CD14-positive monocyte (primary cell): ENCODE measurements at regions not wholly inside any gene's neighbourhood (a gene's known extent, or its start where the extent isn't known, plus 50 kb on each side); places are given as distances from the start of the nearest gene placed in this dataset.

ENCODE experiments used
- DNase-seq, 3 donors: peaks; one replicate each; pipeline ENCODE4 v3.0.0-alpha.2; 2011 to 2022
- H2AFZ ChIP-seq: 2 replicates; pipeline ENCODE4 v1.6.0; 2012; ENCODE audit warnings: mild to moderate bottlenecking, low read depth, low read length, inconsistent platforms; ENCODE audit not compliant: insufficient read depth, poor library complexity, severe bottlenecking
- H3K27ac ChIP-seq, 2 donors: 1 replicate in 1 of 2; 2 replicates in 1 of 2; pipeline ENCODE4 v1.5.1; 2012 to 2013; ENCODE audit warnings: low read length in 2 of 2, control low read depth in 1 of 2, inconsistent platforms in 1 of 2, low read depth in 1 of 2, mild to moderate bottlenecking in 1 of 2
- H3K27me3 ChIP-seq, 2 donors: one replicate each; pipeline versions ENCODE4 v1.6.0 to v1.6.1; 2011 to 2013; ENCODE audit warnings: low read length in 2 of 2; ENCODE audit not compliant: control insufficient read depth in 2 of 2, insufficient read depth in 2 of 2
- H3K36me3 ChIP-seq, 2 donors: replicated peaks in 1 of 2; 1 replicate in 1 of 2; 2 replicates in 1 of 2; pipeline versions ENCODE4 v1.5.1 to v1.6.1; 2012 to 2013; ENCODE audit warnings: low read length in 2 of 2, control low read depth in 1 of 2, inconsistent platforms in 1 of 2, mild to moderate bottlenecking in 1 of 2; ENCODE audit not compliant: insufficient read depth in 2 of 2, control insufficient read depth in 1 of 2
- H3K4me1 ChIP-seq, 2 donors: 1 replicate in 1 of 2; 2 replicates in 1 of 2; pipeline versions ENCODE4 v1.5.1 to v1.6.1; 2012 to 2013; ENCODE audit warnings: low read length in 2 of 2, control low read depth in 1 of 2, inconsistent platforms in 1 of 2, mild to moderate bottlenecking in 1 of 2, moderate library complexity in 1 of 2; ENCODE audit not compliant: insufficient read depth in 2 of 2, control insufficient read depth in 1 of 2
- H3K4me2 ChIP-seq: replicated peaks from 2 replicates; pipeline ENCODE3; 2012; ENCODE audit warnings: low read length, moderate library complexity, mild to moderate bottlenecking; ENCODE audit not compliant: poor library complexity, severe bottlenecking; ENCODE audit errors: extremely low read depth
- H3K4me3 ChIP-seq, 3 experiments: fragments of 200-600 bp in 1 of 3; sonication (generic) in 1 of 3; replicated peaks in 1 of 3; 1 replicate in 2 of 3; 2 replicates in 1 of 3; pipeline ENCODE4 v1.5.1; 2011 to 2013; ENCODE audit warnings: low read length in 3 of 3, mild to moderate bottlenecking in 3 of 3, control low read depth in 2 of 3, low read depth in 2 of 3, inconsistent platforms in 1 of 3, moderate library complexity in 1 of 3
- H3K79me2 ChIP-seq: 2 replicates; pipeline ENCODE4 v1.6.0; 2012; ENCODE audit warnings: mild to moderate bottlenecking, control low read depth, inconsistent platforms, low read length, moderate library complexity; ENCODE audit not compliant: insufficient read depth
- H3K9ac ChIP-seq: 2 replicates; pipeline ENCODE4 v1.6.0; 2017; ENCODE audit warnings: low read length, mild to moderate bottlenecking; ENCODE audit not compliant: insufficient read depth, poor library complexity, severe bottlenecking
- H3K9me3 ChIP-seq, 2 donors: replicated peaks in 1 of 2; 1 replicate in 1 of 2; 2 replicates in 1 of 2; pipeline versions ENCODE4 v1.5.1 to v1.6.1; 2012 to 2013; ENCODE audit warnings: low read length in 2 of 2, control low read depth in 1 of 2; ENCODE audit not compliant: control insufficient read depth in 1 of 2, insufficient read depth in 1 of 2
- H4K20me1 ChIP-seq: 2 replicates; pipeline ENCODE4 v1.6.0; 2012; ENCODE audit warnings: mild to moderate bottlenecking, low read length, control low read depth, moderate library complexity; ENCODE audit not compliant: insufficient read depth
- H3K27ac Mint-ChIP-seq, 7 donors: one replicate each; pipeline ENCODE4 v1.8.0; 2020; ENCODE audit warnings: mild to moderate bottlenecking in 7 of 7, mixed read lengths in 7 of 7, moderate library complexity in 6 of 7, inconsistent platforms in 2 of 7
- H3K27me3 Mint-ChIP-seq, 3 donors: one replicate each; pipeline ENCODE4 v1.8.0; 2021 to 2022; ENCODE audit warnings: low read depth in 3 of 3, mild to moderate bottlenecking in 3 of 3, mixed read lengths in 3 of 3, moderate library complexity in 3 of 3, inconsistent platforms in 1 of 3
- H3K36me3 Mint-ChIP-seq, 2 donors: one replicate each; pipeline ENCODE4 v1.8.0; 2020; ENCODE audit warnings: mixed read lengths in 2 of 2, inconsistent platforms in 1 of 2, mild to moderate bottlenecking in 1 of 2
- H3K4me1 Mint-ChIP-seq: one replicate; pipeline ENCODE4 v1.8.0; 2020; ENCODE audit warnings: mild to moderate bottlenecking, mixed read lengths
- H3K4me3 Mint-ChIP-seq, 2 donors: one replicate each; pipeline ENCODE4 v1.8.0; 2020; ENCODE audit warnings: mild to moderate bottlenecking in 2 of 2, mixed read lengths in 2 of 2, moderate library complexity in 1 of 2
- H3K9me3 Mint-ChIP-seq, 7 donors: one replicate each; pipeline ENCODE4 v1.8.0; 2020 to 2022; ENCODE audit warnings: mixed read lengths in 7 of 7, mild to moderate bottlenecking in 6 of 7, moderate library complexity in 6 of 7, inconsistent platforms in 2 of 7
- WGBS: methylation state at CpG from one replicate; pipeline ENCODE4 v1.1.5; 2013; ENCODE audit warnings: missing lambda C conversion rate; ENCODE audit not compliant: insufficient coverage; 5-methylcytosine and 5-hydroxymethylcytosine counted together
- intact Hi-C, 2 donors: fragments of 100-400 bp; cut with micrococcal nuclease; formaldehyde crosslinking; loops; one replicate each; pipeline versions ENCODE4 v1.15.0 to v1.15.1; 2023
- TF ChIP-seq, protein P1 (sequence below): fragments of 200-600 bp; IDR thresholded peaks from one replicate; pipeline ENCODE4 v1.8.0; 2022; ENCODE audit warnings: antibody characterized with exemption, mild to moderate bottlenecking

DNA sequence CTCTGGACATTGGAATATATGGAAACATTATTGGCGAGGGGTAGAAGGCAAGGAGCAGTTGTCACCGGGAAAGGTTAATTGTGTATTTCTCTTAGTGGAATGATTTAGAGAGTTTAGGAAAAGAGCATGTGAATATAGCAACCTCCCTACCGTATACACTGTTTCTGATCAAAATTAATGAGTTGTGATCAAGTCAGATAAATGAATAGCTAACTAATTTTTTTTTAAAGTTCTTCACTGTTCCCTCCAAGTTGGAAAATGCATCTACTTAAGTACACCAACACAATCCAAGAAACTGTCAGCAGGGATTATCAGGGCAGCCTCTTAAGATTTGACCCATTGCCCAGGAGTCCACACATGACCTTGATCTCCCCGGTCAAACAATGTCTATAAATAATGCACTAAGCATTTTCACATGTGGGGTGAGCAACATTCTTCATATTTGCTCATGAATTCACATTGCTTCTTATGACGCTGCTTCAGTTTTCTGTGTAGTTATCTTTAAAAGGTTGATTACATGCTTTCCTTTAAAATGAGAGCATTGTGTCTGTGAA, 680.8 kb upstream of the NRSN1 start:
- intact Hi-C loops = no loop called here
- no peak overlapping the region for H3K27ac ChIP-seq
- H3K9me3 Mint-ChIP-seq = peaks cover 0 to 4% (median 0%) of the 10 kb centered on the region in 7 donors
- no peaks in the 10 kb centered on the region for H4K20me1 ChIP-seq
- no peaks in the 10 kb centered on the region for H3K79me2 ChIP-seq
- no peaks in the 10 kb centered on the region for H3K36me3 Mint-ChIP-seq
- H3K27ac Mint-ChIP-seq = no peak overlapping the region
- no peak overlapping the region for H3K9ac ChIP-seq
- no peak overlapping the region for H3K4me3 ChIP-seq
- H3K4me3 Mint-ChIP-seq = no peak overlapping the region
- H3K36me3 ChIP-seq = no peaks in the 10 kb centered on the region
- H3K27me3 ChIP-seq = no peaks in the 10 kb centered on the region
- H3K4me2 ChIP-seq = no peak overlapping the region
- TF ChIP-seq, protein P1, sequence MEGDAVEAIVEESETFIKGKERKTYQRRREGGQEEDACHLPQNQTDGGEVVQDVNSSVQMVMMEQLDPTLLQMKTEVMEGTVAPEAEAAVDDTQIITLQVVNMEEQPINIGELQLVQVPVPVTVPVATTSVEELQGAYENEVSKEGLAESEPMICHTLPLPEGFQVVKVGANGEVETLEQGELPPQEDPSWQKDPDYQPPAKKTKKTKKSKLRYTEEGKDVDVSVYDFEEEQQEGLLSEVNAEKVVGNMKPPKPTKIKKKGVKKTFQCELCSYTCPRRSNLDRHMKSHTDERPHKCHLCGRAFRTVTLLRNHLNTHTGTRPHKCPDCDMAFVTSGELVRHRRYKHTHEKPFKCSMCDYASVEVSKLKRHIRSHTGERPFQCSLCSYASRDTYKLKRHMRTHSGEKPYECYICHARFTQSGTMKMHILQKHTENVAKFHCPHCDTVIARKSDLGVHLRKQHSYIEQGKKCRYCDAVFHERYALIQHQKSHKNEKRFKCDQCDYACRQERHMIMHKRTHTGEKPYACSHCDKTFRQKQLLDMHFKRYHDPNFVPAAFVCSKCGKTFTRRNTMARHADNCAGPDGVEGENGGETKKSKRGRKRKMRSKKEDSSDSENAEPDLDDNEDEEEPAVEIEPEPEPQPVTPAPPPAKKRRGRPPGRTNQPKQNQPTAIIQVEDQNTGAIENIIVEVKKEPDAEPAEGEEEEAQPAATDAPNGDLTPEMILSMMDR = no peak
- no peak overlapping the region for H2AFZ ChIP-seq
- no peak for DNase-seq
- no peaks in the 10 kb centered on the region for H3K4me1 Mint-ChIP-seq
- 100% methylated on average over 2 of the region's 5 CpGs for WGBS
- H3K9me3 ChIP-seq = no peaks in the 10 kb centered on the region
- H3K4me1 ChIP-seq = no peaks in the 10 kb centered on the region
- peaks cover 0 to 3% (median 2%) of the 10 kb centered on the region in 3 donors for H3K27me3 Mint-ChIP-seq

- Mint-ChIP-seq H3K4me1 (no peaks in the 10 kb centered on the region), H3K4me3 (no peak overlapping the region), H3K9me3 (peaks cover 0 to 1% (median 0%) of the 10 kb centered on the region in 7 donors), H3K27me3 (peaks cover 0 to 3% (median 2%) of the 10 kb centered on the region in 3 donors), H3K27ac (no peak overlapping the region), H3K36me3 (no peaks in the 10 kb centered on the region)
- no peak overlapping the region for H3K27ac ChIP-seq
- 69% methylated on average over 2 of the region's 4 CpGs for WGBS
- H3K36me3 ChIP-seq = no peaks in the 10 kb centered on the region
- H3K9ac ChIP-seq = no peak overlapping the region
- no peak for DNase-seq
- H3K27me3 ChIP-seq = no peaks in the 10 kb centered on the region
- intact Hi-C loops = no loop called here
- no peak overlapping the region for H3K4me3 ChIP-seq
- no peaks in the 10 kb centered on the region for H3K4me1 ChIP-seq
- no peaks in the 10 kb centered on the region for H3K79me2 ChIP-seq
- H2AFZ ChIP-seq = no peak overlapping the region
- TF ChIP-seq, protein P1 = no peak
- H4K20me1 ChIP-seq = no peaks in the 10 kb centered on the region
- H3K4me2 ChIP-seq = no peak overlapping the region
- no peaks in the 10 kb centered on the region for H3K9me3 ChIP-seq
Measured at GRCh38 chr6:23446469-23446967, 679.5 kb upstream of the NRSN1 start.
